MCF 10A (cell line): ENCODE measurements at regions not wholly inside any gene's neighbourhood (a gene's known extent, or its start where the extent isn't known, plus 50 kb on each side); places are given as distances from the start of the nearest gene placed in this dataset.

Source experiments
- BruUV-seq: library from RNA; stranded (reverse); fragments of 400-500 nt; replicated peaks from 2 replicates; lab custom pipeline; 2021; lab: Mats Ljungman, UMichigan
- CTCF ChIA-PET: fragments of 300-600 bp; sonication (Branson Sonifier 250); formaldehyde crosslinking; extraction: SDS; loops from one replicate; lab custom pipeline; 2021; ENCODE audit warnings: antibody characterized with exemption, inconsistent platforms; lab: Yijun Ruan, JAX
- POLR2A ChIA-PET: fragments of 300-600, 350-650 bp; sonication (Branson Sonifier 250); formaldehyde crosslinking; extraction: SDS; loops from one replicate; lab custom pipeline; 2020; ENCODE audit warnings: antibody characterized with exemption, inconsistent platforms; lab: Yijun Ruan, JAX
- DNase-seq: peaks from one replicate; pipeline ENCODE4 v3.0.0-alpha.2; 2018; ENCODE audit not compliant: unreplicated experiment
- H3K27ac Mint-ChIP-seq: one replicate; pipeline ENCODE4 v1.8.0; 2022; ENCODE audit warnings: mild to moderate bottlenecking, low read depth, mixed read lengths; ENCODE audit not compliant: unreplicated experiment
- H3K27me3 Mint-ChIP-seq: one replicate; pipeline ENCODE4 v1.8.0; 2022; ENCODE audit warnings: mixed read lengths; ENCODE audit not compliant: insufficient read depth, unreplicated experiment
- H3K36me3 Mint-ChIP-seq: one replicate; pipeline ENCODE4 v1.8.0; 2022; ENCODE audit warnings: mild to moderate bottlenecking, moderate library complexity, mixed read lengths; ENCODE audit not compliant: insufficient read depth, unreplicated experiment
- H3K4me1 Mint-ChIP-seq: one replicate; pipeline ENCODE4 v1.8.0; 2022; ENCODE audit warnings: mixed read lengths; ENCODE audit not compliant: insufficient read depth, unreplicated experiment
- H3K4me3 Mint-ChIP-seq: one replicate; pipeline ENCODE4 v1.8.0; 2022; ENCODE audit warnings: mild to moderate bottlenecking, moderate library complexity, mixed read lengths; ENCODE audit not compliant: unreplicated experiment
- H3K9me3 Mint-ChIP-seq: one replicate; pipeline ENCODE4 v1.8.0; 2022; ENCODE audit warnings: mixed read lengths; ENCODE audit not compliant: unreplicated experiment
- CTCF ChIP-seq: fragments of 200-600 bp; IDR thresholded peaks from one replicate; pipeline ENCODE4 v1.8.0; 2022; ENCODE audit warnings: antibody characterized with exemption, mild to moderate bottlenecking; ENCODE audit not compliant: unreplicated experiment
- intact Hi-C: fragments of 100-400 bp; cut with micrococcal nuclease; formaldehyde crosslinking; loops from 2 replicates; pipeline ENCODE4 v1.14.1; 2022

GRCh38 chr5:66276986-66277385 lies 132.9 kb downstream of the SREK1 start:
- H3K27ac Mint-ChIP-seq: no peak overlapping the region
- H3K27me3 Mint-ChIP-seq: peaks cover 43% of the 10 kb centered on the region
- ChIA-PET POLR2A (no interaction called here), CTCF (no interaction called here)
- no peak for TF ChIP-seq CTCF
- peaks cover 5% of the 10 kb centered on the region for H3K4me1 Mint-ChIP-seq
- no peak for DNase-seq
- no TSS peak for BruUV-seq
- intact Hi-C loops: no loop called here
- no peaks in the 10 kb centered on the region for H3K9me3 Mint-ChIP-seq
- H3K36me3 Mint-ChIP-seq: no peaks in the 10 kb centered on the region
- no peak overlapping the region for H3K4me3 Mint-ChIP-seq

GRCh38 chr5:66277981-66278380 lies 133.9 kb downstream of the SREK1 start:
- Mint-ChIP-seq H3K4me3 (no peak overlapping the region), H3K4me1 (peaks cover 6% of the 10 kb centered on the region), H3K36me3 (no peaks in the 10 kb centered on the region), H3K27ac (no peak overlapping the region), H3K9me3 (no peaks in the 10 kb centered on the region), H3K27me3 (peaks cover 37% of the 10 kb centered on the region)
- intact Hi-C loops: no loop called here
- POLR2A ChIA-PET: no interaction called here
- TF ChIP-seq CTCF: no peak
- no TSS peak for BruUV-seq
- CTCF ChIA-PET: no interaction called here
- DNase-seq: no peak

GRCh38 chr5:66281294-66281693 lies 137.2 kb downstream of the SREK1 start:
- TF ChIP-seq CTCF: no peak
- no peak for DNase-seq
- Mint-ChIP-seq H3K4me3 (no peak overlapping the region), H3K9me3 (no peaks in the 10 kb centered on the region), H3K4me1 (peaks cover 6% of the 10 kb centered on the region), H3K36me3 (no peaks in the 10 kb centered on the region), H3K27me3 (peaks cover 17% of the 10 kb centered on the region), H3K27ac (no peak overlapping the region)
- POLR2A ChIA-PET: no interaction called here
- intact Hi-C loops: no loop called here
- CTCF ChIA-PET: no interaction called here
- BruUV-seq: no TSS peak

GRCh38 chr5:66284588-66285342 lies 140.7 kb downstream of the SREK1 start:
- Mint-ChIP-seq H3K9me3 (no peaks in the 10 kb centered on the region), H3K27ac (no peak overlapping the region), H3K4me3 (no peak overlapping the region), H3K27me3 (no peaks in the 10 kb centered on the region), H3K36me3 (no peaks in the 10 kb centered on the region), H3K4me1 (peaks cover 6% of the 10 kb centered on the region)
- no peak for DNase-seq
- ChIA-PET CTCF (interaction anchor here (0.8 to 2.1 kb wide), 2 partner anchors 21 to 44 kb away, joined by 3 to 8 read pairs; no protein-coding TSS in a partner anchor), POLR2A (no interaction called here)
- BruUV-seq: no TSS peak
- no peak for TF ChIP-seq CTCF
- intact Hi-C loops: no loop called here
